ENCODE measurements at regions not wholly inside any gene's neighbourhood (a gene's known extent, or its start where the extent isn't known, plus 50 kb on each side); places are given as distances from the start of the nearest gene placed in this dataset.
A peak's percentile ranks its signal among the peaks of the same experiment; 100 is the strongest.
"Not testable (repeated sequence)": the region's sequence is repeated elsewhere in the genome, so short reads cannot be mapped to it uniquely, and the experiment has no call there.

- no peak for DNase-seq (ENCODE audit: low spot score)
Measured at GRCh38 chr9:135358552-135358940, 121.0 kb upstream of the PPP1R26 start.

- DNase-seq (ENCODE audit: low spot score): no peak
Measured at GRCh38 chr9:135359764-135360163, 119.8 kb upstream of the PPP1R26 start.

GRCh38 chr9:135360617-135361016 is 119.0 kb upstream of the PPP1R26 start:
- no peak for DNase-seq (ENCODE audit: low spot score)

- DNase-seq (ENCODE audit: low spot score): not testable (repeated sequence)
Measured at GRCh38 chr9:135361668-135362067, 117.9 kb upstream of the PPP1R26 start.

GRCh38 chr9:135363596-135363995 is 116.0 kb upstream of the PPP1R26 start:
- DNase-seq (ENCODE audit: low spot score): no peak

GRCh38 chr9:135365013-135365768 is 114.4 kb upstream of the PPP1R26 start:
- DNase-seq (ENCODE audit: low spot score): no peak

GRCh38 chr9:135366104-135366503 is 113.5 kb upstream of the PPP1R26 start:
- DNase-seq (ENCODE audit: low spot score): no peak

- DNase-seq (ENCODE audit: low spot score): no peak
Measured at GRCh38 chr9:135369412-135369990, 110.1 kb upstream of the PPP1R26 start.

- no peak for DNase-seq (ENCODE audit: low spot score)
Measured at GRCh38 chr9:135370411-135371375, 108.9 kb upstream of the PPP1R26 start.

- DNase-seq (ENCODE audit: low spot score): no peak
Measured at GRCh38 chr9:135371535-135371934, 108.0 kb upstream of the PPP1R26 start.

- DNase-seq (ENCODE audit: low spot score): no peak
Measured at GRCh38 chr9:135372036-135372435, 107.5 kb upstream of the PPP1R26 start.

GRCh38 chr9:135372501-135373008 is 107.0 kb upstream of the PPP1R26 start:
- no peak for DNase-seq (ENCODE audit: low spot score)

GRCh38 chr9:135373151-135373685 is 106.4 kb upstream of the PPP1R26 start:
- no peak for DNase-seq (ENCODE audit: low spot score)

GRCh38 chr9:135373820-135374219 is 105.8 kb upstream of the PPP1R26 start:
- DNase-seq (ENCODE audit: low spot score): no peak

GRCh38 chr9:135374591-135374990 is 105.0 kb upstream of the PPP1R26 start:
- no peak for DNase-seq (ENCODE audit: low spot score)

- no peak for DNase-seq (ENCODE audit: low spot score)
Measured at GRCh38 chr9:135375001-135375400, 104.6 kb upstream of the PPP1R26 start.

GRCh38 chr9:135376511-135377265 is 102.9 kb upstream of the PPP1R26 start:
- peak; percentile 38 for DNase-seq (ENCODE audit: low spot score)

GRCh38 chr9:135377431-135377830 is 102.2 kb upstream of the PPP1R26 start:
- DNase-seq (ENCODE audit: low spot score): no peak

- no peak for DNase-seq (ENCODE audit: low spot score)
Measured at GRCh38 chr9:135378751-135379150, 100.8 kb upstream of the PPP1R26 start.

- DNase-seq (ENCODE audit: low spot score): no peak
Measured at GRCh38 chr9:135379540-135380267, 99.9 kb upstream of the PPP1R26 start.

All from Ammon's horn (tissue), 1 donor.